ENCODE measurements at regions not wholly inside any gene's neighbourhood (a gene's known extent, or its start where the extent isn't known, plus 50 kb on each side); places are given as distances from the start of the nearest gene placed in this dataset.

DNA sequence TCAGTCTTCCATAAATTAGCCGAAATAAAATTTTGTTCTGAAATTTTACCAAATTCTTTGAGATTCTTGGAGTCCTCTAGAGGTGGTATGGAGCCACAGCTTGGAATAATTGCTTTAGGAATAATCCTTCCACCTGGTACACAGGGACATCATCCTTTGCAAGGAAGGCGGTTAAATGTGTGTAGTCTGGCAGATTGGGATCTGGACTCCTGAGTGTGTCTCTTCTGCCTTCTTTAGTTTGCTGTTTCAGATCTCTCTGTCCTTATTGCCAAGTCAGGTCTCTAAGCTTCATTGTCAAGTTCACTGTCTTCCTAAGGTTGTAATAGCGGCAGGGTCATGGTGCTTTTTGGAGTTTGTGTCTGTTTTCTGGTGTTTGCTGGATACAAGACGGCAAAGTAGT, 393.9 kb upstream of the RGS6 start:
- TF ChIP-seq, protein P1, sequence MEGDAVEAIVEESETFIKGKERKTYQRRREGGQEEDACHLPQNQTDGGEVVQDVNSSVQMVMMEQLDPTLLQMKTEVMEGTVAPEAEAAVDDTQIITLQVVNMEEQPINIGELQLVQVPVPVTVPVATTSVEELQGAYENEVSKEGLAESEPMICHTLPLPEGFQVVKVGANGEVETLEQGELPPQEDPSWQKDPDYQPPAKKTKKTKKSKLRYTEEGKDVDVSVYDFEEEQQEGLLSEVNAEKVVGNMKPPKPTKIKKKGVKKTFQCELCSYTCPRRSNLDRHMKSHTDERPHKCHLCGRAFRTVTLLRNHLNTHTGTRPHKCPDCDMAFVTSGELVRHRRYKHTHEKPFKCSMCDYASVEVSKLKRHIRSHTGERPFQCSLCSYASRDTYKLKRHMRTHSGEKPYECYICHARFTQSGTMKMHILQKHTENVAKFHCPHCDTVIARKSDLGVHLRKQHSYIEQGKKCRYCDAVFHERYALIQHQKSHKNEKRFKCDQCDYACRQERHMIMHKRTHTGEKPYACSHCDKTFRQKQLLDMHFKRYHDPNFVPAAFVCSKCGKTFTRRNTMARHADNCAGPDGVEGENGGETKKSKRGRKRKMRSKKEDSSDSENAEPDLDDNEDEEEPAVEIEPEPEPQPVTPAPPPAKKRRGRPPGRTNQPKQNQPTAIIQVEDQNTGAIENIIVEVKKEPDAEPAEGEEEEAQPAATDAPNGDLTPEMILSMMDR (conservative IDR thresholded peaks at IDR 0.05; ENCODE audit: low read depth in 2 of 2), result no peak
- TF ChIP-seq, protein P2, sequence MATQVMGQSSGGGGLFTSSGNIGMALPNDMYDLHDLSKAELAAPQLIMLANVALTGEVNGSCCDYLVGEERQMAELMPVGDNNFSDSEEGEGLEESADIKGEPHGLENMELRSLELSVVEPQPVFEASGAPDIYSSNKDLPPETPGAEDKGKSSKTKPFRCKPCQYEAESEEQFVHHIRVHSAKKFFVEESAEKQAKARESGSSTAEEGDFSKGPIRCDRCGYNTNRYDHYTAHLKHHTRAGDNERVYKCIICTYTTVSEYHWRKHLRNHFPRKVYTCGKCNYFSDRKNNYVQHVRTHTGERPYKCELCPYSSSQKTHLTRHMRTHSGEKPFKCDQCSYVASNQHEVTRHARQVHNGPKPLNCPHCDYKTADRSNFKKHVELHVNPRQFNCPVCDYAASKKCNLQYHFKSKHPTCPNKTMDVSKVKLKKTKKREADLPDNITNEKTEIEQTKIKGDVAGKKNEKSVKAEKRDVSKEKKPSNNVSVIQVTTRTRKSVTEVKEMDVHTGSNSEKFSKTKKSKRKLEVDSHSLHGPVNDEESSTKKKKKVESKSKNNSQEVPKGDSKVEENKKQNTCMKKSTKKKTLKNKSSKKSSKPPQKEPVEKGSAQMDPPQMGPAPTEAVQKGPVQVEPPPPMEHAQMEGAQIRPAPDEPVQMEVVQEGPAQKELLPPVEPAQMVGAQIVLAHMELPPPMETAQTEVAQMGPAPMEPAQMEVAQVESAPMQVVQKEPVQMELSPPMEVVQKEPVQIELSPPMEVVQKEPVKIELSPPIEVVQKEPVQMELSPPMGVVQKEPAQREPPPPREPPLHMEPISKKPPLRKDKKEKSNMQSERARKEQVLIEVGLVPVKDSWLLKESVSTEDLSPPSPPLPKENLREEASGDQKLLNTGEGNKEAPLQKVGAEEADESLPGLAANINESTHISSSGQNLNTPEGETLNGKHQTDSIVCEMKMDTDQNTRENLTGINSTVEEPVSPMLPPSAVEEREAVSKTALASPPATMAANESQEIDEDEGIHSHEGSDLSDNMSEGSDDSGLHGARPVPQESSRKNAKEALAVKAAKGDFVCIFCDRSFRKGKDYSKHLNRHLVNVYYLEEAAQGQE (IDR thresholded peaks at IDR 0.05; ENCODE audit: unreplicated experiment), result no peak
- TF ChIP-seq ZNF114 (CRISPR knock-in tag; IDR thresholded peaks at IDR 0.05) (no peak), POLR2AphosphoS5 (IDR thresholded peaks at IDR 0.05; ENCODE audit: low read depth) (no peak)

Data from GM23338 (cell line).